Coronary artery (tissue), 2 donors: ENCODE measurements at regions not wholly inside any gene's neighbourhood (a gene's known extent, or its start where the extent isn't known, plus 50 kb on each side); places are given as distances from the start of the nearest gene placed in this dataset.

Experiments
- DNase-seq: peaks from one replicate; pipeline ENCODE4 v3.0.0-alpha.2; 2017; ENCODE audit warnings: low spot score
- H3K27ac ChIP-seq, 2 donors: fragments of 200-600 bp; sonication (generic); one replicate each; pipeline ENCODE4 v1.5.1; 2016 to 2019
- H3K4me3 ChIP-seq: fragments of 200-600 bp; sonication (generic); 2 replicates; pipeline ENCODE4 v1.5.1; 2016; ENCODE audit warnings: mild to moderate bottlenecking, moderate library complexity
- TF ChIP-seq, protein P1 (sequence below): fragments of 200-600 bp; sonication (generic); IDR thresholded peaks from one replicate; pipeline ENCODE4 v1.5.1; 2019; ENCODE audit warnings: antibody characterized with exemption

DNA sequence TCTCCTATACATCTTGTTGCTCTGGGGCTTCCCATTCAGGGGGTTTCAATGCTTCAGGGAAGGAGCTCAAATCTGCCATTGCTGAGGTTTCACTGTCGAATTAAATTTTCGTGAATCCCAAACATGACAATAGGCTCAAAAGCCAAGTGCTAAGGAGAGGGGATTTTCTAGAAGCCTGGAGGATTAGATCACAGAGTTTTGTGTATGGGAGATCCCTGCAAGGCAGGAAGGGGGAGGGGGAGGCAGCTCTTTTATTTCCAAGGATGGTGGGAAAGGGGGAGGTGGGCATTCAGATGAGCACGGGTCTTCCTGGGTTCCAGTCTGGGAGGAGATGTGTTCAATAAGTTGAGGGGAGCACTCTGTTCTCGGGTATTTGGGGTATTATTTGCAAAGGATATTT, 69.9 kb upstream of the DLG1 start:
- Histone ChIP-seq H3K27ac (no peak overlapping the region), H3K4me3 (no peak overlapping the region)
- DNase-seq, result peak; percentile 35
- TF ChIP-seq, protein P1, sequence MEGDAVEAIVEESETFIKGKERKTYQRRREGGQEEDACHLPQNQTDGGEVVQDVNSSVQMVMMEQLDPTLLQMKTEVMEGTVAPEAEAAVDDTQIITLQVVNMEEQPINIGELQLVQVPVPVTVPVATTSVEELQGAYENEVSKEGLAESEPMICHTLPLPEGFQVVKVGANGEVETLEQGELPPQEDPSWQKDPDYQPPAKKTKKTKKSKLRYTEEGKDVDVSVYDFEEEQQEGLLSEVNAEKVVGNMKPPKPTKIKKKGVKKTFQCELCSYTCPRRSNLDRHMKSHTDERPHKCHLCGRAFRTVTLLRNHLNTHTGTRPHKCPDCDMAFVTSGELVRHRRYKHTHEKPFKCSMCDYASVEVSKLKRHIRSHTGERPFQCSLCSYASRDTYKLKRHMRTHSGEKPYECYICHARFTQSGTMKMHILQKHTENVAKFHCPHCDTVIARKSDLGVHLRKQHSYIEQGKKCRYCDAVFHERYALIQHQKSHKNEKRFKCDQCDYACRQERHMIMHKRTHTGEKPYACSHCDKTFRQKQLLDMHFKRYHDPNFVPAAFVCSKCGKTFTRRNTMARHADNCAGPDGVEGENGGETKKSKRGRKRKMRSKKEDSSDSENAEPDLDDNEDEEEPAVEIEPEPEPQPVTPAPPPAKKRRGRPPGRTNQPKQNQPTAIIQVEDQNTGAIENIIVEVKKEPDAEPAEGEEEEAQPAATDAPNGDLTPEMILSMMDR, result no peak

DNA sequence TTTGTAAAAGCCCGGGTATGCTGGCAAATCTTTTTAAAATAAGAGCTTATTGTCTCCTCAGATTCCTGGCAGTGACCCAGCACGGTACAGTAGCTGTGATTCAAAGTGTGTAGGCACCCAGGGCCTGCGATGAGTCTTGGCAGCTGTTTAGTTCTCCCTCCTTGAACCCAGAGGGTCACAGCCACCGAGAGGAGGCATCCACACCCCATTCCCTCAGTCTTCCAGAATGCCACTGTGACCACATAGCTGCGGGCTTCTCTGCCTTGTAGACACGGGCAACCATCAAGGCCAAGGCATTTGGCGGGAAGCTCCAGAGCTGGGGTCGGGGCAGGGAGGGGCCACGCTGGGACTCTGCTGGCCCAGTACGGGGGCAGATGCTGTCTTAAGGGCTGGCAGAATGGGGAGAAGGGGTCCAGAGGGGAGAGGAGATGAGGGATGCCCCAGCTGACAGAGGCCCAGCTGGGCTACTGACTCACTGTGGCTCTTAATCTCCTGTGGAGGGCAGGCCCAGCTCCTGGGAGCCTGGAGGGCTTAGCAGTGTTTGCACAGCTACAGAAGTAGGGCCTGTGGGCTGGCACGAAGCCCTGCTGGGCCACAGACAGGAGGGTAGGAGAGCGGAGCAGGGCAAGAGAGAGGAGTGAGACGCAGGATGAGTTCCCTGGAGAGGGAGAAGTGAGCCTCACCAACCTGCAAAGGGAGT, 68.8 kb upstream of the DLG1 start:
- Histone ChIP-seq H3K4me3 (no peak overlapping the region), H3K27ac (peak overlapping the region in 1 of 2 donors; percentile 75)
- peak; percentile 62 for DNase-seq
- TF ChIP-seq, protein P1, result no peak

DNA sequence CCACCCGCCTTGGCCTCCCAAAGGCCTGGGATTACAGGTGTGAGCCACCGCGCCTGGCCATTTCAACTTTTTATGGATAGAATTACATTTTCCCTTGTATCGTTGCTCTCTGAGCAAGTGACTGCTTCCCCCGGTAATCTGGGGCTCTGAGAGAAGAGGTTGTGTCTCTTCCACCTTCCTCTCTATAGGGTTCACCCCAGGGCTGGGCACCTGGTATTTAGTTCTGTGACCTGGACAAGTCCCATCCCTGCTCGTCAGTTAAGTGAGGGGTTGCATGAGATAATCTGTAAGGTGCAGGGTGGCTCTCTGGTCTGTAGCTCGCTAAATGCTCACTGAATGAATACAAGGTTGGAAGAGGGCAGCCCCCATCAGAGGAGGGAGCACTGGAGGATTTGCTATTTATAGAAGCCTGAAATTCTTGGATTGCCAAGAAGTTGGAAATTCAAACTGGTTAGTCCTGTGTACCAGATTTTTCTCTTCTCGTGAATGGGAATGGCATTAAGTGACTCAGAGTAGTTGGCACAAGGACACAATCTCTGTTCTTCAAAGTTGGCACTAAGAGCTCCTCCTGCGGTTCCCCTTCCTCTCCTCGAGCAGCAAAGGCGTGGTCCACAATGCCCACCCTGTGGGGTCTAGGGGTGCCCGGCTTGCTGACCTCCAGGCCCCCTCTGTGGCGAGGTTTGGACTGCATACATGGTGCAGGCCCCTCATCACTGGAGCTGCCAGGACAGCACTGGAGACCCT, 68.1 kb upstream of the DLG1 start:
- H3K4me3 ChIP-seq, result no peak overlapping the region
- TF ChIP-seq, protein P1, result no peak
- DNase-seq, result peak; percentile 45
- H3K27ac ChIP-seq, result peak overlapping the region in 1 of 2 donors; percentile 75

DNA sequence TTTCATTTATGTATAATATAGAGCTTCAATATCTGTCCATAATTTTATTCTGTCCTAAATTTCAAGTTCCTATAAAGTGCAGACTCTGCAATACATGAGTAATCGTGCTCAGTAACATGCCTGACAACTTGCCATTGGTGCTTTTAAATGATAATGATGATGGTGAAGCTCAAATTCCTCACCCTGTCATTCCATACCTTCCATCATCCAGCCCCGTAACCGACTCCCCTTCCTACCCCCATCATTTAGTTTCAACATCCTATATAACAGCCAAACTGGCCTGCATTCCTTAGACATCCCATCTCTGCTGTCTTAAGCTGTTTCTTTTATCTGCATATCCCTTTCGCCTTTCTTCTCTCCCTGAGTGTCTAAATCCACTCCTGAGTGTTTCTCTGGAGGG, 67.2 kb upstream of the DLG1 start:
- TF ChIP-seq, protein P1, result no peak
- no peak for DNase-seq
- Histone ChIP-seq H3K27ac (no peak overlapping the region), H3K4me3 (no peak overlapping the region)

DNA sequence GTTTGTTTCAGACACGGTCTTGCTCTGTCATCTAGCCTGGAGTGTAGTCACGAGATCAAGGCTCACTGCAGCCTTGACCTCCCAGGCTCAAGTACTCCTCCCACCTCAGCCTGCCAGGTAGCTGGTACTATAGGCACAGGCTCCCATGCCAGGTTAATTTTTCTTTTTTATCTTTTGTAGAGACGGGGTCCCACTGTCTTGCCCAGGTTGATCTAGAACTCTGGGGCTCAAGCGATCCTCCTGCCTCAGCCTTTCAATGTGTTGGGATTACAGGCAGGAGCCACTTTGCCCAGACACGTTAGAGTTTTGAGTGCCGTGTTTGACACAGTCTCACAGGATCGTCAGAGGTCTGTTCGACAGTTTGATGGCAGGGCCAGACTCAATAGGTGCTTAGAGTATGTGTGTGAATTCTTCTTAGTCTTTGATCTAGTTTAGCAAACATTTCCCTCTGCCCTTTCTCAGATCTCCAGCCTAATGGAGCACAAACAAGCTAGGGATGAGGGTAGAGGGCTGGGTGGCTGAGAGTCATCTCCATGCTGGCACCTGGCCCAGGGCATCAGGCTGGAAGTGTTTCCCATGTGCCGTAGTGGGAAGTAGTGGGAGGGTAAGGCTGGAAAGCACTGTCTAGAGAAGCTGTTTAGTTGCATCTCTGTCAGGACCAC, 66.1 kb upstream of the DLG1 start:
- H3K4me3 ChIP-seq, result no peak overlapping the region
- DNase-seq, result no peak
- TF ChIP-seq, protein P1, result no peak
- no peak overlapping the region for H3K27ac ChIP-seq

DNA sequence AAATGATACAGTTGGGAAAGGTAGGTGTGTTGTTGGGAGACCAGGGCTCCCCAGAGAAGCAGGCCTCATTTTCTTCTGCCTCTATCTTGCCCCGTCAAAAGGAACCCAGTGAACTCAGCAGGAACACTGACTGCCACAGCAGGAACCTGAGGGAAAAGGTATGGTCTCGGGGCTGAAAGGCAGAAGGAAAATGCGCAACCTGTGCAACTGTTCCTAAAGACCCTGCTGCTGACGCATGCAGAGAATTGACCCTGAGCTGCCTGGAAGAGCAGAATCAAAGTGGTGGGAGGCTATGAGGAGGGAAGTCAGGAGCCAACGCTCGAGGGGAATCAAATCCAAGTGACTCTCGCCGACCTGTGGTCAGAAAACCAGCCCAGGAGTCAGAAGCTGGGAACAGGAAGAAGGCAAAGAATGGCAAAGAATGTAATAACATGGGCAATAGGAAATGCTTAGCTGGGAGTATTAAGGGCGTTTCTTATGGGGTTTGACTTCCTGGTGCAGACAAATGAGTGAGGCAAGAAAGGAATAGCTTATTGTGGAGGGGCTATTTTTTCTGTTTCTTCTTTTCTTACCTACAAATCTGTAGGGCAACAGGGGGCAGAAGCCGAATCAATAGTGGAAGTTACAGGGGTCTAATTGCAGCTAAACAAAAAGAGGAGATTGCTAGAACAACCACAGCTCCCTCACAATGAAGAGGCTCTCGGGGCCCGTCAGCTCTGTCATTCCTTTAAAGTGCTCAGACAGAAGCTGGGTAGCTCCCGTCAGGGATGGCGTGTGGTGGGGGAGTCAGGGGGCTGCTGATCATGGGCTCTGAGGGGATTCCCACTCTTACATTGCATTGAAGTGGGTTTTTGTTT, 65.4 kb upstream of the DLG1 start:
- TF ChIP-seq, protein P1, result no peak
- no peak overlapping the region for H3K27ac ChIP-seq
- DNase-seq, result no peak
- no peak overlapping the region for H3K4me3 ChIP-seq
